ENCODE measurements at regions not wholly inside any gene's neighbourhood (a gene's known extent, or its start where the extent isn't known, plus 50 kb on each side); places are given as distances from the start of the nearest gene placed in this dataset.

GRCh38 chr2:118710481-118710880 lies 137.0 kb downstream of the EN1 start (continued):
- TF ChIP-seq ZBTB40 (IDR thresholded peaks at IDR 0.05) (no peak), ZBTB40 (CRISPR knock-in tag; IDR thresholded peaks at IDR 0.05) (no peak)

GRCh38 chr2:118709786-118710185 lies 137.7 kb downstream of the EN1 start:
- FAIRE-seq: no peak
- intact Hi-C loops (cut with micrococcal nuclease): no loop called here
- BruUV-seq (replicated peaks): no TSS peak

More at GRCh38 chr2:118709786-118710185, 137.7 kb downstream of the EN1 start:
- no peaks in the 10 kb centered on the region for H3K79me2 ChIP-seq (ENCODE audit: control insufficient read depth, insufficient read depth, low read length)
- no peaks in the 10 kb centered on the region for H4K20me1 ChIP-seq (replicated peaks; ENCODE audit: control insufficient read depth, insufficient read depth, low read length)
- DNase-seq (ENCODE audit: extremely low read depth in 1 of 4, low spot score in 3 of 4): no peak
- TF ChIP-seq HDAC8 (tag; IDR thresholded peaks at IDR 0.05) (no peak), DACH1 (IDR thresholded peaks at IDR 0.05; ENCODE audit: partially characterized antibody) (no peak), FOXP1 (CRISPR knock-in tag; IDR thresholded peaks at IDR 0.05) (no peak), SIN3A (IDR thresholded peaks at IDR 0.05; ENCODE audit: borderline replicate concordance in 2 of 2, control insufficient read depth in 1 of 2, low read depth in 2 of 2, low read length in 2 of 2) (no peak), JUN (IDR thresholded peaks at IDR 0.05; ENCODE audit: borderline replicate concordance, low read depth, low read length) (no peak), JUN (CRISPR knock-in tag; IDR thresholded peaks at IDR 0.05; ENCODE audit: borderline replicate concordance) (no peak)
- in situ Hi-C loops (cut with MboI): no loop called here
- no peak overlapping the region for H3K27ac ChIP-seq (ENCODE audit: extremely low read depth, low read depth, low read length)
- H3K9me3 ChIP-seq (replicated peaks; ENCODE audit: control insufficient read depth, insufficient read depth, low read depth, low read length): no peaks in the 10 kb centered on the region
- H3K36me3 ChIP-seq (ENCODE audit: control insufficient read depth, insufficient read depth, low read length): no peaks in the 10 kb centered on the region
- no peak overlapping the region for H3K4me3 ChIP-seq
- H2AFZ ChIP-seq (ENCODE audit: low read depth, low read length): peak overlapping the region; percentile 14; the same call in 1 of the 2 replicates
- CTCF ChIA-PET (ENCODE audit: low intra/inter-chr PET ratio): no interaction called here
- 38% methylated on average over 3 of the region's 3 CpGs for WGBS (ENCODE audit: insufficient coverage, low coverage, missing lambda C conversion rate)
- H3K4me1 ChIP-seq (replicated peaks in 1 of 2; ENCODE audit: control insufficient read depth in 2 of 2, insufficient read depth in 2 of 2, low read length in 2 of 2): peaks cover 0 to 21% of the 10 kb centered on the region in 2 experiments; a peak in 4 of 5 replicates
- no peak overlapping the region for H3K4me2 ChIP-seq (ENCODE audit: insufficient read depth, low read length)
- no peaks in the 10 kb centered on the region; a peak in 1 of 5 replicates for H3K27me3 ChIP-seq (ENCODE audit: control insufficient read depth in 2 of 2, insufficient read depth in 2 of 2, low read length in 2 of 2)
- H3K9me1 ChIP-seq (ENCODE audit: control insufficient read depth, insufficient read depth, low read length): no peaks in the 10 kb centered on the region
- no peak overlapping the region for H3K9ac ChIP-seq (ENCODE audit: insufficient read depth in 1 of 2, low read depth in 2 of 2, low read length in 2 of 2)
- POLR2A ChIA-PET: no interaction called here
- ATAC-seq: no peak

All from K562 (cell line).